ENCODE measurements at regions not wholly inside any gene's neighbourhood (a gene's known extent, or its start where the extent isn't known, plus 50 kb on each side); places are given as distances from the start of the nearest gene placed in this dataset.
"Not testable (repeated sequence)": the region's sequence is repeated elsewhere in the genome, so short reads cannot be mapped to it uniquely, and the experiment has no call there.

DNA sequence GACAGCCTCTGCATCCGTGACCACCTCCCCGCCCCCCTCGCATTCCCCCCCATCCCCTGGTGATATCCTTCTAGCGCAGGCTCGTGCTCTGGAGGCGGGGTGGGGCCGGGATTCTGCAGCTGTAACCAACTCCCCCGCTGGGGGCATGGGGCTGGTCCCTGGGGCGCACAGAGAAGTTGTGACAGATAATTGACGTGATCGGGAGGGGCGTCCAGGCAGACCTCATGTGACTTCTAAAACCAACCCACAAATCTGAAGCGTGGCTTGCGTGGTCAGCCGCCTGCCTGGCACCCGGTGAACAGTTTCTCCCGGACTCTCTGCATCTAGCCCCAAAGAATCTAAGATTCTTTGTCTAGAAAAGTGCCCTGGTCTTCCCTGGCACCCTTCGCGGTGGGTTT, 100.6 kb upstream of the IGF1R start:
- Histone ChIP-seq H3K9ac (ENCODE audit: low read depth, low read length) (peak overlapping the region; percentile 58; the same call in 1 of the 2 replicates), H3K4me3 (ENCODE audit: low read length) (peak overlapping the region; percentile 85)

DNA sequence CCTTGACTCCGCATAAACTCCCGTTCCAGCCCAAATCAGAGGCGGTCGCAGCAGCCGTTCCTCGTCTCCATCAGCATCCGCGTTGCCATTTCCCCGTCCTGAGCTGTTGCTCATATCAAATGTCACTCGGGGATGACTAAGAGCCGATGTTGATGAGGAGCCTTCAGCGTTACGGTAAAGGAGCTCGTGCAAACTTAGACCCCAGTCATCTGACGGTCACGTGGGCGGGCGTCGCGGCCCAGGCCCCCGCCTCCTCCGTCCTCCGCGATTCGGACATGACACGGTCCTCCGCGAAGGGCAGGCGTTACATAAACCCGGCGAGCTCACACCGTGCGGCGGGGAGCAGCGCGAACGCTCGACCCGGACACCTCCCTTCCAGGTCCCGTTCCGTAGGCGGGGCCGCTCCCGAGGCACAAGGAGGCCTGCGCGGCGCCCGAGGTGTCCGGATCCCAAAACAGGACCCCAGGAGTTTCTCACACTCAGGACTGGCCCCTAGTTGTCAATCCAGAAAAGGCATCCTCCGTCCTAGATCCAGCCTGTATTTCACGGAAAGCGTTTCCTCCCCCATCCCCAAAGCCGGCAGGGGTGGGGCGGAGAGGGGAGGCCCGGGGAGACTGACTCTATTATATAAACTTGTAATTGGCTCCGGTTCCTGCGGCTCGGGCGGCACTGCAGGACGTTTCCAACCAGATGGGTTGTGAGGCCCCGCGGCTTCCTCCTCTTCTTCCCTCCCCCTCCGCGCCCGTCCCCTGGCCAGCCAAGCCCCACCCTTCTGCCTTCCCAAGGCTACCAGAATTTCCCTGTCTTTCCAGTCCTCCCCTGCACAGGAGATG, 100.0 kb upstream of the IGF1R start:
- peak overlapping the region; percentile 58; the same call in 1 of the 2 replicates for H3K9ac ChIP-seq (ENCODE audit: low read depth, low read length)
- H3K4me3 ChIP-seq (ENCODE audit: low read length): peak overlapping the region; percentile 85
- H3K36me3 ChIP-seq (ENCODE audit: insufficient read depth, low read depth, low read length): no peaks in the 10 kb centered on the region
- no peaks in the 10 kb centered on the region for H3K9me3 ChIP-seq (ENCODE audit: insufficient read depth, low read depth, low read length)
- no peak overlapping the region for H3K27ac ChIP-seq (ENCODE audit: low read length)
- H3K27me3 ChIP-seq (ENCODE audit: insufficient read depth, low read length): peaks cover 31% of the 10 kb centered on the region
- peaks cover 17% of the 10 kb centered on the region for H3K4me1 ChIP-seq (ENCODE audit: insufficient read depth, low read length)

More for the DNA sequence above, 100.6 kb upstream of the IGF1R start:
- H3K27me3 ChIP-seq (ENCODE audit: insufficient read depth, low read length): peaks cover 31% of the 10 kb centered on the region
- H3K36me3 ChIP-seq (ENCODE audit: insufficient read depth, low read depth, low read length): no peaks in the 10 kb centered on the region
- no peaks in the 10 kb centered on the region for H3K9me3 ChIP-seq (ENCODE audit: insufficient read depth, low read depth, low read length)
- no peak overlapping the region for H3K27ac ChIP-seq (ENCODE audit: low read length)
- peaks cover 15% of the 10 kb centered on the region for H3K4me1 ChIP-seq (ENCODE audit: insufficient read depth, low read length)

DNA sequence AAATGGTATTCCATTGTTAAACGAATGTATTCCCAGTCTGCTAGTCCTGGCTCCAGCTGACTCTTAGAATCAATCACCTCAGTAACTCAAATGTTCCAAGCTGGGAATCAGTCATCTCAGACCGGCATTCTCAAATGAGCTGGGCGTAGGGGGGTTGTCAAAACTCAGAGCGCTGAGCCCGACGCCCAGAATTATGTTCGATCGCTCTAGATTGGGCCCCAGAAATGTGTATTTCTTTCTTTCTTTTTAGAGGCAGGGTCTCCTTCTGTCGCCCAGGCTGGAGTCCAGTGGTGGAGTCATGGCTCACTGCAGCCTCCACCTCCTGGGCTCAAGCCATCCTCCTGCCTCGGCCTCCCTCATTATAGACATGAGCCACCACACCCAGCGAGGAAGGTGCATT, 99.3 kb upstream of the IGF1R start:
- Histone ChIP-seq H3K27ac (ENCODE audit: low read length) (no peak overlapping the region), H3K4me3 (ENCODE audit: low read length) (peak overlapping the region; percentile 85; the same call in 1 of the 2 replicates), H3K9me3 (ENCODE audit: insufficient read depth, low read depth, low read length) (no peaks in the 10 kb centered on the region), H3K36me3 (ENCODE audit: insufficient read depth, low read depth, low read length) (no peaks in the 10 kb centered on the region), H3K9ac (ENCODE audit: low read depth, low read length) (no peak overlapping the region), H3K27me3 (ENCODE audit: insufficient read depth, low read length) (peaks cover 31% of the 10 kb centered on the region), H3K4me1 (ENCODE audit: insufficient read depth, low read length) (peaks cover 17% of the 10 kb centered on the region)

DNA sequence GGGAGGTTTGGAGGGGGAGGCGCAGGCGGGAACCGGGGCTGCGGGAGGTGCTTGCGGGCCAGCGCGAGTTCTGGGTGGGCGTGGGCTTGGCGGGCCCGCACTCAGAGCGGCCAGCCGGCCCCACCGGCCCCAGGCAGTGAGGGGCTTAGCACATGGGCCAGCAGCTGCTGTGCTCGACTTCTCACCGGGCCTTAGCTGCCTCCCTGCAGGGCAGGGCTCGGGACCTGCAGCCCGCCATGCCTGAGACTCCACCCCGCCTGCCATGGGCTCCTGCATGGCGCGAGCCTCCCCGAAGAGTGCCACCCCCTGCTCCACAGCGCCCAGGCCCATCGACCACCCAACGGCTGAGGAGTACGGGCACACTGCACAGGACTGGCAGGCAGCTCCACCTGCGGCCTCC, 98.6 kb upstream of the IGF1R start:
- Histone ChIP-seq H3K27ac (ENCODE audit: low read length) (no peak overlapping the region), H3K27me3 (ENCODE audit: insufficient read depth, low read length) (peaks cover 31% of the 10 kb centered on the region), H3K4me3 (ENCODE audit: low read length) (no peak overlapping the region), H3K36me3 (ENCODE audit: insufficient read depth, low read depth, low read length) (no peaks in the 10 kb centered on the region), H3K9me3 (ENCODE audit: insufficient read depth, low read depth, low read length) (no peaks in the 10 kb centered on the region), H3K9ac (ENCODE audit: low read depth, low read length) (no peak overlapping the region), H3K4me1 (ENCODE audit: insufficient read depth, low read length) (peaks cover 17% of the 10 kb centered on the region)

DNA sequence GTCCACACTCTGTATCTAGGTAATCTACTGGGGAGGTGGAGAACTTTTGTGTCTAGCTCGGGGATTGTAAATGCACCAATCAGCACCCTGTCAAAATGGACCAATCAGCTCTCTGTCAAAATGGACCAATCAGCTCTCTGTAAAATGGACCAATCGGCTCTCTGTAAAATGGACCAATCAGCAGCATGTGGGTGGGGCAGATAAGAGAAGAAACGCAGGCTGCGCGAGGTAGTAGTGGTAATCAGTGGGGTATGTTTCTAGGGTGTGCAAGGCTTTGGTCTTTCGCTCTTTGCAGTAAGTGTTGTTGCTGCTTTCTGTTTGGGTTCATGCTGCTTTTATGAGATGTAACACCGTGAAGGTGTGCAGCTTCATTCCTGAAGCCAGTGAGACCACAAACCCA, 98.0 kb upstream of the IGF1R start:
- not testable (repeated sequence) for H3K36me3 ChIP-seq (ENCODE audit: insufficient read depth, low read depth, low read length); H3K27ac ChIP-seq (ENCODE audit: low read length); H3K9me3 ChIP-seq (ENCODE audit: insufficient read depth, low read depth, low read length); H3K4me3 ChIP-seq (ENCODE audit: low read length); H3K9ac ChIP-seq (ENCODE audit: low read depth, low read length)
- Histone ChIP-seq H3K27me3 (ENCODE audit: insufficient read depth, low read length) (peaks cover 30% of the 10 kb centered on the region), H3K4me1 (ENCODE audit: insufficient read depth, low read length) (peaks cover 22% of the 10 kb centered on the region)

DNA sequence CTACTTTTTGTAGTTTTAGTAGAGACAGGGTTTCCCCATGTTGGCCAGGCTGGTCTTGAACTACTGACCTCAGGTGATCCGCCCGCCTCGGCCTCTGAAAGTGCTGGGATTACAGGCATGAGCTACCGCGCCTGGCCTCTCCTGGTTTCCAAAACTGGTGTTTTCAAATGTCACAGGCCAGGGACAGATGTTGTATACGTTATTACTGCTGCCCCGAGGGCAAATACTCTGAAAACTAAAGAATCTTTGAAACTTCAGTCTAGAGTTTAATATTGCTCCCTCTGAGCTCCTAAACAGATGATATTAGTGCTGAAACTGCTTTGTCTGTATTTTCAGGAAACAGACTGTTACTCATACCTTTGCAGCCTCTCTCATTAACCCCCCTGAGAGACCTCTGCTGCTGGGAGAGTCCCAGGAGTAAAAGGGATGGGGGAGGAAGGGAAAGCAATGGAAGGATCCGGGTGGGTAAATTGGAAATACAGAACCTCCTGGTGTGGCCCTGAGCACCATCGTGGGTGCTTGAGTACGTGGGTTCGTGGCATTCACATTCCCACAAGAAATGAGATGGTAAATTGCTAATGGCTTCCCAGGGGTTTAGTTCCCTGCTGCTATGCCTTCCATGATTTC, 96.3 kb upstream of the IGF1R start:
- peaks cover 14% of the 10 kb centered on the region for H3K27me3 ChIP-seq (ENCODE audit: insufficient read depth, low read length)

DNA sequence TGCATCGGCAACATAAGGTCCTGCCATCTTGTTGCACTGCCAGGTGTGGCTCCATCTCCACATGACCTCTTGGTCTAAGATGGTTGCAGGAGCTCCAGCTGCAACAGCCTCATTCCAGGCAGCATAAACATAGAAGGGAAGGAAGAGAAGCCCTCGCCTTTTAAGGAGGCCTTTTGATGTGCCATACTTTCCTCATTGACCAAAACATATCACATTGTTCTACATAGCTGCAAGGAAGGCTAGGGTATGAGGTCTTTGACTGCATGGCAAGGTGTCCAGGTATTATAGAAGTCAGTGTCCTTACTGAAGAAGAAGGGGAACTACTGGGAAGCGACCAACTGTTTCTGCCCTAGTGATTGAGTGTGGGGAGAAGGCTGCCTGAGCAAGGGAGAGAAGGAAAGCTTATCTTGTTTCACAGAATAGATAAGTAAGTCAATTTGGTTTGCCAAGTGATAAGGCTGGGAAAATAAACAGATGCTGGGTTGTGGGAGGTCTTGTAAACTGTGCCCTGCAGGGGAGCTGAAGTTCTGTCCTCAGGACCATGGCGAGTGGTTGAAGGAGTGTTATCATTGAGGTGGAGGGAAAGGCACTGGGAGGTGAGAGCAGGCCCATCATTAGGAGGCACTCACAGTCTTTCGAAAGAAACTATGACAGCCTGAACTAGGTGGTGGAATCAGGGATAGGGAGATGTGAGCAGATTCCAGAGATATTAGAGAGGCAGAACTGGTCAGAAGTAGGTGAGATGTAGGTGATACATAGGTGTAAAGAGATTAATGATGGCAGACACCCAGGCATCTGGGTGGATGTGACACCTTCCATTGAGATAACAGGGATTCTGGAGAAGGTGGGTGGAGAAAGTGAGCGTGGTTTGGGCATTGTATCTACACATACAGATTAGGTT, 93.8 kb upstream of the IGF1R start:
- no peaks in the 10 kb centered on the region for H3K27me3 ChIP-seq (ENCODE audit: insufficient read depth, low read length)
- no peak overlapping the region for H3K9ac ChIP-seq (ENCODE audit: low read depth, low read length)
- peaks cover 27% of the 10 kb centered on the region for H3K4me1 ChIP-seq (ENCODE audit: insufficient read depth, low read length)
- H3K27ac ChIP-seq (ENCODE audit: low read length): no peak overlapping the region
- no peaks in the 10 kb centered on the region for H3K9me3 ChIP-seq (ENCODE audit: insufficient read depth, low read depth, low read length)
- H3K4me3 ChIP-seq (ENCODE audit: low read length): no peak overlapping the region
- H3K36me3 ChIP-seq (ENCODE audit: insufficient read depth, low read depth, low read length): no peaks in the 10 kb centered on the region

More for the DNA sequence above, 96.3 kb upstream of the IGF1R start:
- no peaks in the 10 kb centered on the region for H3K36me3 ChIP-seq (ENCODE audit: insufficient read depth, low read depth, low read length)
- no peaks in the 10 kb centered on the region for H3K9me3 ChIP-seq (ENCODE audit: insufficient read depth, low read depth, low read length)
- H3K4me3 ChIP-seq (ENCODE audit: low read length): no peak overlapping the region
- H3K27ac ChIP-seq (ENCODE audit: low read length): no peak overlapping the region
- H3K9ac ChIP-seq (ENCODE audit: low read depth, low read length): no peak overlapping the region
- peaks cover 25% of the 10 kb centered on the region for H3K4me1 ChIP-seq (ENCODE audit: insufficient read depth, low read length)

DNA sequence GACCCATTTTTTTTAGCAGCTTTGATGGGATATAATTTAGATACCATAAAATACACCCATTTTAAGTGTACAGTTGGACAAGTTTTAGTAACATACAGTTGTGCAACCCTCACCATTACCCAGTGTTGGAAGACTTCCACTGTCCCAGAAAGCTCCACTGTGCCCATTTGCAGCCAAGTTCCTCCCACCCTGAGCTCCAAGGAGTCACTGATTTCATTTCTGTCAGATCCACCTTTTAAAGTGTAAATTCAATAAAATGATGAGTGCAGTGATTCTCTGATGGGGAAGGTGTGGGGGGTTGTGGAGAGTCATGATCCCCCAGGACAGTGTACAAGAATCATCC, 93.2 kb upstream of the IGF1R start:
- no peak overlapping the region for H3K4me3 ChIP-seq (ENCODE audit: low read length)
- no peaks in the 10 kb centered on the region for H3K36me3 ChIP-seq (ENCODE audit: insufficient read depth, low read depth, low read length)
- no peak overlapping the region for H3K9ac ChIP-seq (ENCODE audit: low read depth, low read length)

DNA sequence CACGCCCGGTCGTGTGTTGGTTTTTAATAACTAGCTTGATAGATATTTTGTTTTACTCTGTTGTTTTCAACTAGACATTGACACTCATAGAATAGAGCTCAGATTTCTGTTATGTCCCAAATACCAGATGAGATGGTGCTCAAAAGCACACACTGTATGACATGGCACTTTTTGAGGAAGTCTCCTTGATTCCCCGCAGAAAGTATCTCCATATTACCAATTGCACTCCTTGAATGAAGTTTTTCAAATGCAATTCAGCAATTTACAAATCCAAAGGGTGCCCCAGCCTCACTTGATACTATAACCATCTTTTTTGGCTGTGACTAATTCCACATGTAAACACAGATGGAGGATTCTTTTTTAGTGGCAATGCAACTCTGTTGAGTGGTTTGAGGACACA, 92.0 kb upstream of the IGF1R start:
- no peaks in the 10 kb centered on the region for H3K36me3 ChIP-seq (ENCODE audit: insufficient read depth, low read depth, low read length)
- H3K27me3 ChIP-seq (ENCODE audit: insufficient read depth, low read length): no peaks in the 10 kb centered on the region; the same call in 1 of the 2 replicates
- H3K4me3 ChIP-seq (ENCODE audit: low read length): no peak overlapping the region
- peaks cover 27% of the 10 kb centered on the region for H3K4me1 ChIP-seq (ENCODE audit: insufficient read depth, low read length)
- no peak overlapping the region; the same call in 1 of the 2 replicates for H3K9ac ChIP-seq (ENCODE audit: low read depth, low read length)
- no peak overlapping the region for H3K27ac ChIP-seq (ENCODE audit: low read length)
- H3K9me3 ChIP-seq (ENCODE audit: insufficient read depth, low read depth, low read length): no peaks in the 10 kb centered on the region

More for the DNA sequence above, 93.2 kb upstream of the IGF1R start:
- no peak overlapping the region for H3K27ac ChIP-seq (ENCODE audit: low read length)
- H3K9me3 ChIP-seq (ENCODE audit: insufficient read depth, low read depth, low read length): no peaks in the 10 kb centered on the region
- peaks cover 27% of the 10 kb centered on the region for H3K4me1 ChIP-seq (ENCODE audit: insufficient read depth, low read length)
- H3K27me3 ChIP-seq (ENCODE audit: insufficient read depth, low read length): no peaks in the 10 kb centered on the region

DNA sequence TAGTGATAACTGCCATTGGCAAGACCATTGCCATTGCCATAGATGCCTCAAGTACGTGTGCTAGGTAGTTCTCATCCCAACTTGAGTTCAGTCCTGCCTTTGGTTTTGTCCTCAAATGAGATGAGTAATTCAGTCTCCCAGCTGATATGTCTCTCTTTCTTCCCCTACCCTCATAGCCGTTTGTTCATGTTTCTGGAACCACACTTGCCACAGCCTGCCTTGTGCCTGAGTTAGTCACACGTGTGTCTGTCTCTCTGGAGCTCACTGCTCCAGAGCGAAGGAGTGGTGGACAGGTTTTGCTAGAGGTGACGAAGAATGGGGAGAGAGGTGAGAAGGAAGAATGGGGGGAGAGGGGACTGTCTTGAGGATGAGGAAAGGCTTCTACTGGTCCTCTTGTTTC, 88.0 kb upstream of the IGF1R start:
- no peaks in the 10 kb centered on the region for H3K36me3 ChIP-seq (ENCODE audit: insufficient read depth, low read depth, low read length)
- H3K4me1 ChIP-seq (ENCODE audit: insufficient read depth, low read length): peaks cover 11% of the 10 kb centered on the region
- no peaks in the 10 kb centered on the region; the same call in 1 of the 2 replicates for H3K27me3 ChIP-seq (ENCODE audit: insufficient read depth, low read length)
- H3K9me3 ChIP-seq (ENCODE audit: insufficient read depth, low read depth, low read length): no peaks in the 10 kb centered on the region
- no peak overlapping the region for H3K9ac ChIP-seq (ENCODE audit: low read depth, low read length)
- H3K27ac ChIP-seq (ENCODE audit: low read length): no peak overlapping the region
- H3K4me3 ChIP-seq (ENCODE audit: low read length): no peak overlapping the region

DNA sequence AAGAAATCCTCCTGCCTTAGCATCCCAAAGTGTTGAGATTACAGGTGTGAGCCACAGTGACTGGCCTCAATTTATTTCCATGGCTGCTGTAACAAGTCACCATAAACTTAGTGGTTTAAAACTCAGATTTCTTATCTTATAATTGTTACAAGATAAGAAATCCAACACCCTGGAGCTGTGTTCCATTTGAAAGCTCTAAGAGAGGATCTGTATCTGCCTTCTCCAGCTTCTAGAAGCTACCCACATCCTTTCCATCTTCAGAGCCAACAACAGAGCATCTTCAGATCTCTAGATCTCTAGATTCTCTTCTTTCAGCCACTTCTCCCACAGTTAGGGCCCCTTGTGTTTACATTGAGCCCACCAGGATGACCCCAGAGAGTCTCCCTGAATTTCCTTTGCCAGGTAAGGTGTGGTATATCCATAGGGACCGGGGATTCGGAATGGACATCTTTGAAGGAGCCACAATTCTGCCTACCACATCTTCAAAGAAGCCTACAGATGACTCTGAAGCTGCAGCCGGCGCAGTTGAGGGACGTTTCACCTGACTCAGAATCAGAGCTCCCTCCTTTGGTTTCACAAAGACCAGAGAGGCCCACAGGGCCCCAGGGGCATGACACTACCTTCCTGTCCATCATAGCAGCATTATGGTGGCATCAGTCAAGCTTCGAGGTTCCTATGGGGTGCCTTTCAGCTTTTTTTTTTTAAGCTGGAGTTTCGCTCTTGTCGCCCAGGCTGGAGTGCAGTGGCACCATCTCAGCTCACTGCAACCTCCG, 87.0 kb upstream of the IGF1R start:
- H3K4me3 ChIP-seq (ENCODE audit: low read length): no peak overlapping the region
- peaks cover 9% of the 10 kb centered on the region for H3K4me1 ChIP-seq (ENCODE audit: insufficient read depth, low read length)
- no peak overlapping the region for H3K27ac ChIP-seq (ENCODE audit: low read length)
- H3K9me3 ChIP-seq (ENCODE audit: insufficient read depth, low read depth, low read length): no peaks in the 10 kb centered on the region
- no peak overlapping the region for H3K9ac ChIP-seq (ENCODE audit: low read depth, low read length)
- no peaks in the 10 kb centered on the region for H3K36me3 ChIP-seq (ENCODE audit: insufficient read depth, low read depth, low read length)
- no peaks in the 10 kb centered on the region; the same call in 1 of the 2 replicates for H3K27me3 ChIP-seq (ENCODE audit: insufficient read depth, low read length)
